NCI-H748 (cell line): ENCODE measurements at regions not wholly inside any gene's neighbourhood (a gene's known extent, or its start where the extent isn't known, plus 50 kb on each side); places are given as distances from the start of the nearest gene placed in this dataset.

Source experiments
- DNase-seq: peaks from one replicate; lab custom pipeline; 2025; ENCODE audit not compliant: unreplicated experiment; lab: John Stamatoyannopoulos, UW

DNA sequence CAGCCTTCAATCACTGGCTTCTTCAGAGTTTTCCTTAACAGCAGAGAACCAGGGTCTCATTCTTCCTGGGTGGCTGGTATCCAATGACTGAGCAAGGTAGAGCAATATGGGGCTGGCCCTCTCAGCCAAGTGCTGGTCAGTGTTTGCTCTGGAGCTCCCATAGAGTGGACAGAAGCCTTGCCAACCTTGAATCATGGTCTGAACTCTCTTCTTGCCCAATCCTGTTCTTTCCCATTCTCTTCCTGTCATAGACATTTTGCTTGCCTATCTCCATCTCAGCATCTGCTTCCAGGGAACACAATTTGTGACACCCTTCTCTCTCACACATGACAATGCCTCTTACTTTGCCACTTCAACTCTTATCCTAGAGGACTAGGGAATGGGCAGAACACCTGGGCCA, 245.6 kb upstream of the PEX5L start:
- no peak for DNase-seq

- no peak for DNase-seq
Measured at GRCh38 chr3:180283251-180283650, 246.5 kb upstream of the PEX5L start.

GRCh38 chr3:180284331-180285110, 247.8 kb upstream of the PEX5L start:
- DNase-seq, result no peak

DNA sequence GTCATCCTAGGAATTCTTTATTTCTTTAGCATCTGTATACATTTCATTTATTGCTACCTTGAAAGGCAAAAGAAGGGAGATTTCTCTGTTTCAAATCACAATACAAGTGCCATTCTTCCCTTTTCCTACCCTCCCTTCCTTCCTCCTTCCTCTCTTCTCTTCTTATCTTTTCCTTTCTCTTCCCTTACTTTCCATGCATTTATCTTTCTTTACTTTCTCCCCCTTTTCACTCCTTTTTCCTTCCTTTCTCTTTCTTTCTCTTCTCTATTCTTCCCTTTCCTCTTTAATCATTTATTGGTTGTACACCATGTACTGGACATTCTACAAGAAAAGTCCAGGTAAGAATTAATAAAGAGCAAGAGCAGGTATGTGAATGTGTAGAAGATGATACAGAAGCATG, 251.0 kb upstream of the PEX5L start:
- DNase-seq, result no peak

- DNase-seq, result no peak
Measured at GRCh38 chr3:180288816-180289215, 252.1 kb upstream of the PEX5L start.

- no peak for DNase-seq
Measured at GRCh38 chr3:180290300-180290699, 253.6 kb upstream of the PEX5L start.

DNA sequence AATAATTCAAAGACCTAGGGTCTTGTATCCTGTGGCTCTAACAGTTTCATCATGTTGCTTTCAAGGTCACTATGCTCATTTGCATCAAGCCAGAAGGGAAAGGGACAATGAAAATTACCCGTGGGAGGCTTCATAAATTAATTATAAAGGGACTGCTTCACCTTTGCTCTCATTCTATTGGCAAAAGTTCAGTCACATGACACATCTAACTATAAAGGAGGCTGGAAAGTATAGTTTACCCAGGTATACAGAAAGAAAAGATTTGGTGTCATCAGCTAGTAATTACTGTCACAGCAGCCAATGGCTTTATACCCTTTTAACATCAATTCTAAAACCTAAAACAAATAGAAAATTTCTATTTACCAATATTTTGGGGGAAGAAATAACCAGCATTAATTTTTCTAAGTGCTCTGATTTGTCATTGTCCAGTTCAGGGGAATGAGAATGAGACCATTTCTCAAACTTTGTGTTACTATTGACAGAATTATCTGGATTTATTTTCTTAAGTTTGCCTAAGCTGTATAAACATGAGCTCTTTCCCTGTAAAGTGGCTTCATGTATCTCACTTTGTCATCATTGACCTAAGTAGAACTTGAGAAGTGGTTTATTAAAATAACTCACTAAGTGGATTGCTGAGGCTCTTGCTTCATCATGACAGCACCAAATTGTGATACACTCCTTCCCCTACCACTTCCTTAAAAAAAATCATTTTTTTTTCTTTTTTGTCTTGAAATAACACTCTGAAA, 257.7 kb upstream of the PEX5L start:
- DNase-seq, result no peak

GRCh38 chr3:180295811-180296210, 259.1 kb upstream of the PEX5L start:
- peak; percentile 7 for DNase-seq

DNA sequence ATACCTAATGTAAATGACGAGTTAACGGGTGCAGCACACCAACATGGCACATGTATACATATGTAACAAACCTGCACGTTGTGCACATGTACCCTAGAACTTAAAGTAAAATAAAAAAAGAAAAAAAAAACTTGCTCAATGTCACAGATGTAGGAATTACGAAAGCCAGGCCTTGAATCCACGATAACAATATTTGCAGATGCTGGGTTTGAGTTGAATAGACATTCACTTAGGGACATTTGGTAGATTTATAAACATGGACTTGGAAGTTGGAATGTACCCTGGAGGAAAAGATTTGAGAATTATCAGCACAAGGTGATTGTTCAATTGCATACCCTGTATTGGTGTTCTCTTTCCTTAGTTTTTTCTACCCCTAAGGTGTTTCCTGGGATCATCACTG, 260.2 kb upstream of the PEX5L start:
- DNase-seq, result no peak

DNA sequence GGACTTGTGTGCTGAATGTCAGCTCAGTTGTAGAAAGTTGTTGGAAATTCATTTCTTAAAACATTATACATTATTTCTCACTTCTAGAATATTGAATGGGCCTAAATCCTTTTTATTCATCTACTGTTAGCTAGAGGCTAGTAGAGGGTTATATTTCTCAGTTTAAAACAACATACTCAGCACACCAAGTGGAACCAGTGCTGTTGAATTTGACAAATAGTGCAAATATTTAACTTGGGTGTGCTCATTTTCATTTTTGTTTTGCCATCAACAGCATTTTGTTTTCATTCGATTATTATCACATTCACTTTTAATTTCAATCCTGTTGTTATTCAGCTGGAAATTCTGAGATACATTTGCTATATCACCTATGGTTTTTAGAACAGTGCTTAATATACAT, 269.4 kb upstream of the PEX5L start:
- no peak for DNase-seq

- DNase-seq, result no peak
Measured at GRCh38 chr3:180306691-180307090, 270.0 kb upstream of the PEX5L start.

- DNase-seq, result no peak
Measured at GRCh38 chr3:180311242-180311641, 274.5 kb upstream of the PEX5L start.

- DNase-seq, result no peak
Measured at GRCh38 chr3:180316321-180316720, 279.6 kb upstream of the PEX5L start.

DNA sequence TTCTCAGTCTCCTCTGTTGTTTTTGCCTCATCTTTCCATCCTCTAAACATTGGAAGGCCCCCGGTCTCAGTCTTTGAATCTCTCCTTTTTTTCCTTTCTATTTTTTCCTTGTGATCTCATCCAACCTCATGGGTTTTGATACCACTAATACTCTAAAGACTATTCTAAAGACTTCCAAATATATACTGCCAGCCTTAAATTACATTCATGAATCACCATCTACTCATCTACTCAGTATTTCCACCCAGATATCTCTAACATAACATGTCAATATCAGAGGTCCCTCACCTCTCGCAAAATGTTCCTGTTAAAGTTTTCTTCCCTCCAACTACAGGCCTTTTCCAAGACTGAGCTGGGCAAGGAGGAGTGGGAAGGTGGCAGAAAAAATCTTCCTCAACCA, 282.5 kb upstream of the TTC14 start:
- DNase-seq, result no peak

DNA sequence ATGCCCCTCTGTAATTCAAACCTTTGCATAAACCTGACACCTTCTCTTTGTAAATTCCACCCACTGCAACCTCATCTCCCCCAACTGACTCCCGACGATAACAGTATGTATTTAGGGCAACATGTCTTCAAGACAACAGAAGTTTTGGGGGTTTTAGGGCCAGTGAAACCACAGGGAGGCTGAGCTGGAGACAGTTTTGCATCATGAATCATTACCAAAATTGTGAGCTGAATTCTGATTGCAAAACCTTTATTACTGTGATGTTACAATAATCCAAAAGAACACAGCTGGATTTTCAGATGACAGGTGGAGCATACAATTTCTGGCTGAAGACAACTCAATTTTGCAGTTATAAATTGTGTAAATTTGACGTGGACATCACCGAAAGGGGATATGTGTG, 281.3 kb upstream of the TTC14 start:
- DNase-seq, result no peak

DNA sequence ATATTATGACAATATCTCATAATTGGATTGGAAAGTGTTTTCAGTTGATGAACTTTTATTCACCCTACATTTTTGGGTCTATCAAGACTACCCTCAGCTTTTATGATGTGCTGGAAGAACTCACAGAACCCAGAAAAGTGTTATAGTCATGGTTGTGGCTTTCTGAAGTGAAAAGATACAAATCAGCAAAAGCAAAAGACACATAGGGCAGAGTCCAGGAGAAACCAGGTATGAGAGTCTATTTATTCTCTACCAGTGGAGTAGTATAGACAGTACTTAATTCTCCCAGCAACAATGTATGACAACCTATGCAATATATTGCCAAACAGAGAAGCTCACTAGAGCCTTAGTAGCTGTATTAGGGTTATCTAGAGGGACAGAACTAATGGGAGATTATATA, 280.4 kb upstream of the TTC14 start:
- no peak for DNase-seq

DNA sequence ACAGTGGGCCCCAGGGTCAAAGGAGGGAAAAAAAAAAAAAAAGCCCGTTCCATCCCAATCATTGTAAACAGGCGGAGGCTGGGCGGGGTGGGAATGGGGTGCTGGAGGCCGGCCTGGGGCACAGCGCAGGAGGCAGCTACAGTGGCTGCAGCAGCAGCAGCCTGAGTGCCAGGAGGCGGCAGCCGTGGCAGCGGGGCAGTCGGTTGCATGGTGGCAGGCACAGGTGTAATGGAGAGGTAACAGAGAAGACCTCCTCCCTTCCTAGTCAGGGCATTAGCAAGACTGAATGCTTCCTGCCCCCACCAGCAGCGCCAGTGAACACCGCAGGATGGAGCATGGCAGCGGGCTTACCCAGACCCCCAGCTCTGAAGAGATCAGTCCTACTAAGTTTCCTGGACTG, 279.1 kb upstream of the TTC14 start:
- DNase-seq, result no peak

- no peak for DNase-seq
Measured at GRCh38 chr3:180324791-180325190, 277.2 kb upstream of the TTC14 start.

DNA sequence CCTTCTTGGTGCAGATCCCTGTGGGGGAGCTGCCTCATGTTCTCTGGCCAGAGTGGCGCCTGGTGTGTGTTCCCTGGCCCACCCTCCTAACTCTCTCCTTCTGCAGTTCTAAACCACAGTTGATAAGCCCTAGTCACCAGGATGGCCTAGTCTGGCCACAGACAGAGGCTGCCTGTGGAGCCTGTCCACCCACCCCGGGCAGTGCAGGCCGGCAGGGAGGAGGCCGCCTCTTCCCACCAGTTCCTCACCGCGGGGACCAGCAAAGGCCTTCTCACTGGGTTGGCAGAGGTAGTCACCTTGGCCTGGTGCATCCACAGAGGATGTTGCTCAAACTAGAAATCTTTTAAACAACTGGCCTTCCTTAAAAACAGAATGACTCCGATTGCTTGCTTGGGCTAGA, 276.4 kb upstream of the TTC14 start:
- no peak for DNase-seq

- DNase-seq, result no peak
Measured at GRCh38 chr3:180325958-180326357, 276.0 kb upstream of the TTC14 start.

DNA sequence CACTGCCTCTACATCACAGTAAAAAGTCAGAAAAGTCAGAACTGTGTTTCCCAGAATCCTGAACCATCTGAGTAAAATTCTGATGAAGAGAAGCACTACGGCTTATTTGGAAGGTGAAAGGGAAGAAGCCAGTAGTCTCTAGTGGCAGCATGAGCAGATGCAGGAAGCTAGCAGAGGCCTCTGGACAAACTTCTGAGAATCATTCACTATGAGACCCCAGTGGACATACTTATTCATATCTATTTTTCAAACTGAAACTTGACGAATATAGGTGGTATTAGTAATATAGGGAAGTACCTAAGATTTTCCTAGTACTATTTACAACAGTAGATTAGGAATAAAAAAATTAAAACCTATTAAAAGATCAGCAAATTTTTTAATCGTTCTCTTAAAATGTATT, 272.8 kb upstream of the TTC14 start:
- no peak for DNase-seq

DNA sequence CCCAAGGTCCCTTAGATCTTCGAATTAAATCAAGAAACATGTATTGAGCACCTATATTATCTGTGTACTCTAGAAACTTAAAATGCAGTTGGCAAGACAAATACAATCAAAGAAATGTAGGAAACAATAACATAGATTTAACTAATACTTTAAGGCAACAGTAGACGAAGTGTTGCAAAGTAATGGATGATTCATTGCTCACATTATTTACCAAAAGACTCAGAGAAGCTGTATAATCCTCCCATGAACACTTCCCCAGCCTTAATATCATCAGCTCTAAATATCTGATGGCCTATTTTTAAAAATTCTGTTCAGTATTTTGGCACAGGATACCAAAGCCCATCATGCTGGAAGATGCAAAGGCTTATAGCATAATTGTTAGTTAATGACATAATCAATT, 272.1 kb upstream of the TTC14 start:
- DNase-seq, result no peak

- no peak for DNase-seq
Measured at GRCh38 chr3:180330440-180330839, 271.5 kb upstream of the TTC14 start.
